Fibroblast of skin of left quadriceps (primary cell): ENCODE measurements at regions not wholly inside any gene's neighbourhood (a gene's known extent, or its start where the extent isn't known, plus 50 kb on each side); places are given as distances from the start of the nearest gene placed in this dataset.

Experiments used
- DNase-seq, 2 experiments: peaks; one replicate each; pipeline ENCODE4 v3.0.0-alpha.2; 2013; ENCODE audit warnings: low read depth in 2 of 2

GRCh38 chr1:208639382-208639781 is 395.2 kb upstream of the PLXNA2 start:
- no peak for DNase-seq

- DNase-seq: no peak
These were observed 396.1 kb upstream of the PLXNA2 start for GRCh38 chr1:208640295-208640694.

DNA sequence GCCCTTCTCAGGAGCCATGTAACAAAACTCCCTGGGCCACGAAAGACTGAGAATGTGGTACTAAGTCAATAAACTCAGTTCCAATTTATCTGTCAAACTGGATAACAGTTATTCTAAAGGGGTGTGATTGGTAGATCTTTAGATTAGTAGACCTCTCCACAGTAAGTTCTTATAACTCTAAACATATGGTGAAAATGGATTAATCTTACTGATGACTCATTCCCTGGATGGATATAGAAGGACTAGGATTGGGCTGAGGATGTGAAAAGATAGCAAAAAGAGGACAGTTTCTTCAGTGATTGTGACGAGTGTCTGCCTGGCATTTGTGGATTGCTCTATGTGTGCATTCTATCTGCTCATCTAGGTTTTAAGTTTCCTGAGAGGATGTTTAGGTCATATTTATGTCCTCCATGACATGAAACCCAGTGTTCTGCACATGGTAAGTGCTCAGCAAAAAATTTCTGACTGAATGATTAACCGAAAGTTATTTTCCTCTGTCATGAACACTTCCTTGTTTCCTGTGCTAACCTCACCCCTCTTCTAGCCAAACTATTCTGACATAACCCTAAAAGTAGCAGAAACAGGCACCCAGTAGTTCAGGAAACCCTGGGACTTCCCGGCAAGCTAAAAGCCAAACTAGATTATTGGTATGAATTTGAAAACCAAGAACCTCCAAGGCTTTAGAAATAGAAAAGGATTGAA is 397.5 kb upstream of the PLXNA2 start:
- peak in 1 of 2 experiments; percentile 10 for DNase-seq

GRCh38 chr1:208643005-208643597 is 398.9 kb upstream of the PLXNA2 start:
- DNase-seq: no peak

- DNase-seq: no peak
These were observed 400.4 kb upstream of the PLXNA2 start for GRCh38 chr1:208644401-208645160.

DNA sequence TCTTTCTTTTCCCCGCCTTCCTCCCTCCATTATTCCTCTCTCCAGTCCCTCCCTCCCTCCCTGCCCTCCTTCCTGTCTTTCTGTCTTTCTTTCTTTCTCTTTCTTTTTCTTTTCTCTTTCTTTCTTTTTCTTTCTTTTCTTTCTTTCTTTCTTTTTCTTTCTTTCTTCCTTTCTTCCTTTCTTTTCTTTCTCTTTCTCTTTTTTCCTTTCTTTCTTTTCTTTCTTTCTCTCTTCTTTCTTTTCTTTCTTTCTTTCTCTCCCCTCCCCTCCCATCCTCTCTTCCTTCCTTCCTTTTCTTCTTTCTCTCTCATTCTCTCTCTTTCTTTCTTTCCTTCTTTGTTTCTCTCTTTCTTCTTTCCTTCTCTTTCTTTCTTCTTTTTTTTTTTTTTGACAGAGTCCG is 402.2 kb upstream of the PLXNA2 start:
- DNase-seq: no peak

GRCh38 chr1:208648146-208648545 is 404.0 kb upstream of the PLXNA2 start:
- DNase-seq: no peak

GRCh38 chr1:208652296-208653160 is 408.3 kb upstream of the PLXNA2 start:
- DNase-seq: peak; percentile 56 to 57

DNA sequence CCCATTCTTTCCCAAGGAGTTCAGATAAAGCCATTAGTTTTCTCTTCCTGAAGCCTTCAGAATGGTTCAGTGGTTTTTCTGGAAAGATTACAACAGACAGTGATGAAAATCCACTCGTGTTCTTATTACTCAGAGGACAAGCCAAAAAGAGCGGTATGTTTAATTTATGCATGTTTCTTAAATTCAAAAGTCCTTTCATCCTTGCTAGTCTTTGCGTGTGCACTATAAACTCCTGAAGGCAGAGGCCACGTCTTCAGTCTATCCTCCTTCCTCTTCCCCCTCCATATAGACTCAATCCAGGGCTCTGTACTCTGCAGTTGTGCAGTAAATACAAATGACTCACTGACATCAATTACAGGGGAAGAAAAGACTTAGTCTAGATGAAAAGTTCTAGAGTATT is 409.2 kb upstream of the PLXNA2 start:
- no peak for DNase-seq

DNA sequence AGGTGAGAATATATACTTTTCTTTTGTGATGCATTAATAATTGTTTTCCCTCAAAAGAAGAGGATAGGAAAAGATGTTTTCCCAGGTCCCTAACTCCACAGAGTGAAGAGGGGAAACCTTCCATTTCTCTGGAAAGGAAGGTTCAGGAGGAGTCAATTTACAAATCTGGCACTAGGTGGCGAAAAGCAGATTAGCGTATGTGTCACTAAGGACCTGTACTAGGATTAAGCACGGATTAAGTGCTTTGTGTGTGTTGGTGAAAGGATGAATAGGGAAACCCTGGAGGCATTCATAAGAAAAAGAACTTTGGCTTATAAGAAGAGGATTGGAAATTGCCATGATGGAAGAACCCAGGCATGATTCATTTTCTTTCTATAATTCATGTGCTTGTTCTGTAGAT is 410.1 kb upstream of the PLXNA2 start:
- DNase-seq: no peak

- DNase-seq: no peak
These were observed 421.8 kb upstream of the PLXNA2 start for GRCh38 chr1:208665936-208666335.

DNA sequence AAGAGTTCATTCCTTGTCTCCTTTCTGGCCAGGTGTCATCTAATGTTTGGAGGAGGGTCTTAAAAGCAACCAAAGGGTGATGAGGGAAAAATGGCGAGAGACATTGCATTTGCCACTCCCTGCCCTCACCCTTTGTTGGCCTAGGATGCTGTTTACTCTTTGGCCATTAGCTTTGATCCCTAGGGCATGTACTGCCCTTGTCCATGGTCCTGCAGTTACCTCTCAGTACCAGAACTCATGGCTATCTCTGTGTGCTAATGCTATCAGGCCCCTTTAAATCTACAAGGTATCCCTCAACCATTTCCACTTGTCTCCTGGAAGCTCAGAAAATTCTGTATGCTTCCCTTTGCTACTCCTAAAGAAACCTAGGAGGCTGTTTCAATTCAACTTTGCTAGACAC is 424.8 kb upstream of the PLXNA2 start:
- DNase-seq: no peak

DNA sequence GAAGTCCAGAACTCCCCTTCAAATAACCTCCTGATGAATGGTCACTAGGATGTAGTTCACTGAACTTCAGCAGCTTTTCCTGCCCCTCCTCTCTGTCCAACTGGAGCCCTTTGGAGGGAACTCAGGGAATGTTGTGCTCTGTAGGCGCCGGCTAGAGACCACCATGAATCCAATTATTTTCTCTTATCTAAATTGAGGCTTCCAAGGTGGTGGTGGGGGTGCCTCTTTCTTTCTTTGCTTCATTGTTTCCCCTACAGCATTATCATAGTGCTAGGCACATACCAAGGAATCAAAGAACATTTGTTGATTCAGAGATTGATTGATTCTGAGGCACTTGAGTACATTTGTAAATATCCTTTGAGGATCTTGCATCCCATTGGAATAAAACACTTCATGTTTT is 426.6 kb upstream of the PLXNA2 start:
- no peak for DNase-seq

DNA sequence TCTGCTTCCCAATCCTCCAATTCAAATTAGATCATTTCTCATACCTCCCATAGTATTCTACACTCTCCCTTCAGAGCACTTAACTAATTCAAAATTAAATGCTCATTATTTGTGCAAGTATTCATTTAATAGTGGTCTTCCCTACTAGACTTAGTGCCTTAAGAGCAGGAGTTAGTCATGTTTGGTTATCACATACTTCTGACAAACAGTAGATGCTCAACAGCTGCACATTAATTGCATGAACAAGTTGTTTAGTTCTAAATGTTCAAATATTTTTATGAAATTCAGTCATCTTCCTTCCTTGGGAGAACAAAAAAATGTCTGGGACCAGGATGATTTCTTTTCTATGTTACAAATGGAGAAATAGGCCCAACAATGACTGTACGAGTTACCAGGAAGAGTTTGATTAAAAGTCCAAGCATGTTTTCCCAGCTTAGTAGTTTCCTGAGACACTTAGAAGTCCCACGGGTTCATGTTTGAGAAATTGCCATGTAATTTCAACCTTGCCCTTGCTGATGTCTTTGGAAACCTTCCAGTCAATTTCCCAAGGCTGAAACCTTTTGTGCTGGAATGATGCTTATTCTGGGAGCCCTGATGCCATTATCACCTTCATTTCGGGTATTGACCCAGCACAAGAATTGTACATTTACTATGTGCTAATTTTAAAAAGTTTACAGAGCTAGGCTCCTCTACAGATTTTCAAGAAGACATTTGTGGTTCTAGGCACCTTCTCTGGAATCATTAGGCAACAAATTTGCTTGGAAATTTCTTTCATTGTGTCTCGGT is 437.9 kb upstream of the PLXNA2 start:
- DNase-seq: no peak

GRCh38 chr1:208682664-208683013 is 438.5 kb upstream of the PLXNA2 start:
- DNase-seq: no peak

- no peak for DNase-seq
These were observed 439.0 kb upstream of the PLXNA2 start for GRCh38 chr1:208683141-208683540.

- no peak for DNase-seq
These were observed 440.0 kb upstream of the PLXNA2 start for GRCh38 chr1:208684192-208684591.

DNA sequence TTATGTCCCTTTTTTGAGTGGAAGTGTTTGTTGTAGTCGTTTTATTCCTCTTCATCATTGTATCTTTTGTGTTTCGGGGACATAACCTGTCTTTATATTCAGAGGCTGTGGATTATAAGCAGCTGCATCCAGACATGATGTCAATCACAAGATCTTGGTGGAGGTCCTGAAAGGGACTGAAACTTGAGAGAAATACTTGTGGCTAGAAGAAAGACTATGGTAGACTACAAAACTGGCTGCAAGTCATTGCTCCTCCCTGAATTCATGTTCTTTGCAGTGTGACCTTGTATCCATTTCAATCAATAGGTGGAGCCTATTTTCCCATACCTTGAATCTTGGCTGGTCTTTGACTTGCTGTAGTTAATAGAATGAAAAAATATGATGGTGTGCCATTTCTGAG is 442.4 kb upstream of the PLXNA2 start:
- no peak for DNase-seq

GRCh38 chr1:208688656-208689315 is 444.6 kb upstream of the PLXNA2 start:
- DNase-seq: no peak

DNA sequence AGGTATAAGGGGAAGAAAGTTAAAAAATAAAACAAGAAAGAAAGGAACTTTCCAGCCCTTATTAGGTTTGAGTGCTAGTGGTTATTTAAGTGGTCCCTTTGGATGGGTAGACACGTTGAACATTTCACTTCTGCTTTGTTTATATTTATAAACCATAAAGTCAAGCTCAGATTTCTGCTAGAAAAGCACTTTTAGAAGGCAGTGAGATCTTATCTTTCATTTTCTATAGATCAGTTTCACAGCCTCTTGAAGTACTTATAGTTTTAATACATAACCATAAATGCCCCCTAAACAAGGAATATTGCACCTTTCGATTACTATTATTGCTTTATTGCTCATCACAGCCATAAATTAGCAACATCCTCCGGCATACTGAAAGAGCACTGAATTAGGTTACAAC is 446.8 kb upstream of the PLXNA2 start:
- DNase-seq: no peak

GRCh38 chr1:208709981-208710380 is 465.8 kb upstream of the PLXNA2 start:
- no peak for DNase-seq
